LNCAP (cell line): ENCODE measurements at regions not wholly inside any gene's neighbourhood (a gene's known extent, or its start where the extent isn't known, plus 50 kb on each side); places are given as distances from the start of the nearest gene placed in this dataset.

Source experiments
- CTCF ChIP-seq: fragments of 450-650 bp; IDR thresholded peaks from 2 replicates; pipeline ENCODE4 v1.5.1; 2017; ENCODE audit warnings: mild to moderate bottlenecking

DNA sequence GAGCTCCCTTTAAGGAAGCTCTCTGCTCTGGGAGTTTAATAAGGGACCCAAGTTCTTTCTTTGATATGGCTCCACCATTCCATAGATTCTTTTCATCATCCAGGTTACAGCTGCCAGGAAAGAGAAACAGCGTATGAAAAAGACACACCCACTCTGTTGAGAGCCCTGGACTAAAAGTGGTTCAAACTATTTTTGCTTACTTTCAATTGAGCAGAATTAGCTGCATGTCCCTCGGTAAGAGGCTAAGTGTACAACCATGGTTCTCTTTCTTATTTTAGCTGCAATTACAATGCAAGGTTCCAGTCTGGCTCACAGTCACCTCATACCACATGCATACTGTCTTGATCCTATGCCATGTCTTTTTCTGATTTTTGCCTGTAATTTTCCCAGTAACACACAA is 1288.3 kb downstream of the NSUN3 start:
- no peak for TF ChIP-seq CTCF

- no peak for TF ChIP-seq CTCF
Measured at GRCh38 chr3:95352471-95352870, 1289.6 kb downstream of the NSUN3 start.

DNA sequence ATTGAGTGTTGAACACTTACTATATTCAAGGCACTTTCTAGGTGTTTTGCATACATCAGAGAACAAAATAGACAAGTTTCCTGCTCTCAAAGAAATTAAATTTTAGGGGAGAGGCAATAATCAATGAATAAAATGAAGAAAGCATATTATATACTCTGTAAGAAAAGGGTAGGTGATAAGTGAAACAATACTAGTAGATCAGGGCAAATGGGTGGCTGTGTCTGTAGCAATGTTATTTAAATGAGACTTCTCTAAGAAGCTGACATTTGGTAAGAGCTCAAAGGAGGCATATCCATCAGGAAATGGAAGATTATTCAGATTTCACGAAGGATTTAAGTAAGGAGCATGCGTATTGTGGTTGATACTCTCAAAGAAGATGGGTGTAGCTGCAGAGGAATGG is 1291.6 kb downstream of the NSUN3 start:
- TF ChIP-seq CTCF, result no peak

GRCh38 chr3:95356764-95357501 is 1294.1 kb downstream of the NSUN3 start:
- no peak for TF ChIP-seq CTCF

DNA sequence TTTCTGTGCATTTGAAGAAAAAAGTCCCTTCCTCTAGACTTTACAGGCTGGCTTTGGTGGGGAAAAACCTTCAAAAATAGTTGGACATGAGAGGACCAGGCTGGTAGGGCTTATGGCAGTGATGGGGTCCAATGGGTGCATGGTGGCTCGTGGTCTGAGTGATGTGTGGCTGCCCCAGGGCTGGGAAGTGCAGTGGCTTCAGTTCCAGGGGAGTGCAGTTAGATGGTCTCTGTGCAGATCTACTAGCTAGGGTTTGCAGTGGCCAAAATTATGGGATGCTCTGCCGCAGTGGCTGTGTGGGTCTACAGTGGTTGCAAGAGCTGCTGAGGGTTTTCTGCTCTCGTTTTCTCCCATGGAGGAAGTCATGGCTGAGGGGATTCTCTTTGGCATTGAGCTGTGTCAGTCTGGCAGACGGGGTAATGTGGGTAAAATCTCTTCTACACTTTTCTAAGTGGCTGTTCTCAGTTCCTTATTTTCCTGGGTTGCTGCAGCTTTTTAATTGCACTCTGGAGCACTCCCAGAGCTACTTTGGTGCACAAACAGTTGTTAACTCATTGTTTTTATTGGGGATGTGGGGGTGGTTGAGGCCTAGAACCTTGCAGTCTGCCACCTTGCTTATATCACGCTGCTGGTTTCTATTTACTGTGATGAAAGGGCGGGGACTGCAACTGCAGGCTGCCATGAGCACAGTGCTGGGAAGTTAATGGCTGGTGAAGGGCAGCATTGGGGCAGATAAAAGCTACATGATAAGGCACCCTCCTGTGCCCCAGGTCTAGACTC is 1324.6 kb downstream of the NSUN3 start:
- no peak for TF ChIP-seq CTCF

DNA sequence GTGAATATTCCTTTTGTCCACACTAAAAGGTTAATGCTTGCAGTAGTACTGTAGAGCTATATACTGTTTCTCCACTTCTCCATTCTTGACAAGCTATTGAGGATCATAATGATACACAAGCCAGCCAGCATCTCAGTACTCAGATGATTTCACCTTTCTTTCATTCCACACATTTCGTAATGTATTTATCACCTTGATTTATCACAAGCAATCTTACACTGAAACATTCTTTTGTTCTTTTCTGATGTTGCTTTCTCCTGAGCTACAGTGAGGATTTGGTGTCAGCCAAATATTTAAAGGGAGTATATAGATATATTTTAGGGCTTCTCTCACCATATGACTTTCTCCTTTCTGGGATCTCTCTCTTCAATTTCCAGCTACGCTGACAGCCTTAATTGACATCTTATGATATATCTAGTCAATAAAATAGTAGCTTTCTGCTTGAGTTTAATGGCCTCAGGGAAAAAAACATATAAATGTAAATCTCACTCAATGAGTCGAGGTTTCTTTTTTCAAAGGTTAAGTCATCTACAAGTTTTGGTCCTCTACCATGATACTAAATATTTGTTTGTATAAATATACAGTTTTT is 1327.0 kb downstream of the NSUN3 start:
- no peak for TF ChIP-seq CTCF

GRCh38 chr3:95394286-95394685 is 1331.4 kb downstream of the NSUN3 start:
- no peak for TF ChIP-seq CTCF
